ENCODE measurements at regions not wholly inside any gene's neighbourhood (a gene's known extent, or its start where the extent isn't known, plus 50 kb on each side); places are given as distances from the start of the nearest gene placed in this dataset.

DNA sequence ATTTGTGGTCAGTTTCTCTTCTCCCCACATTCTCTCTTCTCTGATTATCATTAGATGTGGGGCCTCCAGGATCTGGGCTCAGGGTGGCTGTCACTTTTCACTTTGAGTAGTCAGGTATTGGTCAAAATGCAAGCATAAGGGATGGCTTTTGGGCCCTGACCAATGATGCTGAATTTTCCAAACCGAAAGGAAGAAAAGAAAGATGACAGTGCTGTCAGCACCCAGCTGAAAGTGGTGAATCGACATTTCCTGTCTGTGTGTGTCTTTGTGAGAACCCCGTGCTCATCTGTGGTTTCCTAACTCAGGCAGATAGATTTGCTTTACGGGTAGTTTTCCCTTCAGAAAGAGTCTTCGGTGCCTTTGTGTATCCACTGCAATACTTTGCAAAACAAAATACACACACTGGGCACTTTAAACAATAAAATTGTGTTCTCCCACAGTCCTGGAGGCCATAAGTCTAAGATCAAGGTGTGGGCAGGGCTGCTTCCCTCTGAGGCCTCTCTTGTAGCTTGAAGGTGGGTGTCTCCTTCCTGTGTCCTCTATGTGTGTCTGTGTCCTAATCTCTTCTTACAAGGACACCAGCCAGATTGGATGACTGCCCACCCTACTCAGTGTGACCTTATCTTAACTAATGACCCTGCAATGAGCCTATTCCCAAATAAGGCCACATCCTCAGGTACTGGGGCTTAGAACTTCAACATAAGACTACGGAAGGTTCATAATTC lies 274.8 kb upstream of the AJAP1 start:
- TF ChIP-seq, protein P1, sequence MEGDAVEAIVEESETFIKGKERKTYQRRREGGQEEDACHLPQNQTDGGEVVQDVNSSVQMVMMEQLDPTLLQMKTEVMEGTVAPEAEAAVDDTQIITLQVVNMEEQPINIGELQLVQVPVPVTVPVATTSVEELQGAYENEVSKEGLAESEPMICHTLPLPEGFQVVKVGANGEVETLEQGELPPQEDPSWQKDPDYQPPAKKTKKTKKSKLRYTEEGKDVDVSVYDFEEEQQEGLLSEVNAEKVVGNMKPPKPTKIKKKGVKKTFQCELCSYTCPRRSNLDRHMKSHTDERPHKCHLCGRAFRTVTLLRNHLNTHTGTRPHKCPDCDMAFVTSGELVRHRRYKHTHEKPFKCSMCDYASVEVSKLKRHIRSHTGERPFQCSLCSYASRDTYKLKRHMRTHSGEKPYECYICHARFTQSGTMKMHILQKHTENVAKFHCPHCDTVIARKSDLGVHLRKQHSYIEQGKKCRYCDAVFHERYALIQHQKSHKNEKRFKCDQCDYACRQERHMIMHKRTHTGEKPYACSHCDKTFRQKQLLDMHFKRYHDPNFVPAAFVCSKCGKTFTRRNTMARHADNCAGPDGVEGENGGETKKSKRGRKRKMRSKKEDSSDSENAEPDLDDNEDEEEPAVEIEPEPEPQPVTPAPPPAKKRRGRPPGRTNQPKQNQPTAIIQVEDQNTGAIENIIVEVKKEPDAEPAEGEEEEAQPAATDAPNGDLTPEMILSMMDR (IDR thresholded peaks at IDR 0.05; ENCODE audit: extremely low read depth in 1 of 2, insufficient read depth in 1 of 2, low read depth in 1 of 2, low read length in 2 of 2): no peak
- TF ChIP-seq POLR2AphosphoS5 (IDR thresholded peaks at IDR 0.05; ENCODE audit: insufficient read depth, low read depth, low read length) (no peak), EZH2 (IDR thresholded peaks at IDR 0.05; ENCODE audit: borderline replicate concordance, low read depth, low read length, severe bottlenecking) (no peak), POLR2A (IDR thresholded peaks at IDR 0.05; ENCODE audit: low read depth, low read length) (no peak), MYC (IDR thresholded peaks at IDR 0.05; ENCODE audit: low read depth, low read length) (no peak), FOS (IDR thresholded peaks at IDR 0.05; ENCODE audit: borderline replicate concordance, insufficient read depth, low read length) (no peak)
